CD4-positive, alpha-beta memory T cell (primary cell): ENCODE measurements at regions not wholly inside any gene's neighbourhood (a gene's known extent, or its start where the extent isn't known, plus 50 kb on each side); places are given as distances from the start of the nearest gene placed in this dataset.
A peak's percentile ranks its signal among the peaks of the same experiment; 100 is the strongest.

Experiments used
- CTCF ChIA-PET: fragments of 350-600 bp; sonication (Branson Sonifier 250); formaldehyde crosslinking; loops from one replicate; lab custom pipeline; 2021; ENCODE audit warnings: inconsistent platforms; ENCODE audit not compliant: partially characterized antibody; lab: Charles Lee
- POLR2A ChIA-PET: fragments of 350-600 bp; sonication (Branson Sonifier 250); formaldehyde crosslinking; loops from one replicate; lab custom pipeline; 2021; ENCODE audit not compliant: partially characterized antibody; lab: Charles Lee
- DNase-seq, 5 donors: peaks; one replicate each; pipeline versions ENCODE4 v3.0.0 to v3.0.0-alpha.2; 2020 to 2022; ENCODE audit warnings: mixed read lengths in 1 of 5
- H3K27ac ChIP-seq: one replicate; pipeline ENCODE4 v1.7.0; 2013; ENCODE audit warnings: low read depth, low read length
- H3K27me3 ChIP-seq: 2 replicates; pipeline ENCODE4 v1.7.0; 2013; ENCODE audit warnings: mild to moderate bottlenecking, low read length, moderate library complexity; ENCODE audit not compliant: insufficient read depth
- H3K36me3 ChIP-seq: 2 replicates; pipeline ENCODE4 v1.7.0; 2013; ENCODE audit warnings: mild to moderate bottlenecking, low read length, moderate library complexity; ENCODE audit not compliant: insufficient read depth
- H3K4me1 ChIP-seq: 2 replicates; pipeline ENCODE4 v1.7.0; 2013; ENCODE audit warnings: mild to moderate bottlenecking, low read length, moderate library complexity; ENCODE audit not compliant: insufficient read depth
- H3K4me3 ChIP-seq, 2 donors: one replicate each; pipeline ENCODE4 v1.7.0; 2013; ENCODE audit warnings: low read length in 2 of 2, mild to moderate bottlenecking in 1 of 2
- H3K9me3 ChIP-seq, 2 donors: one replicate each; pipeline ENCODE4 v1.7.0; 2013; ENCODE audit warnings: low read length in 2 of 2, control low read depth in 1 of 2; ENCODE audit not compliant: control insufficient read depth in 1 of 2
- H3K27ac Mint-ChIP-seq, 7 donors: one replicate each; pipeline ENCODE4 v1.8.0; 2020 to 2021; ENCODE audit warnings: mixed read lengths in 7 of 7, mild to moderate bottlenecking in 6 of 7, inconsistent platforms in 3 of 7, moderate library complexity in 3 of 7
- H3K27me3 Mint-ChIP-seq, 2 donors: one replicate each; pipeline ENCODE4 v1.8.0; 2020 to 2021; ENCODE audit warnings: mixed read lengths in 2 of 2
- H3K36me3 Mint-ChIP-seq, 2 donors: one replicate each; pipeline ENCODE4 v1.8.0; 2020 to 2021; ENCODE audit warnings: mixed read lengths in 2 of 2, inconsistent platforms in 1 of 2, mild to moderate bottlenecking in 1 of 2
- H3K4me1 Mint-ChIP-seq, 4 donors: one replicate each; pipeline ENCODE4 v1.8.0; 2020 to 2021; ENCODE audit warnings: mixed read lengths in 4 of 4, mild to moderate bottlenecking in 1 of 4
- H3K4me3 Mint-ChIP-seq, 8 donors: one replicate each; pipeline ENCODE4 v1.8.0; 2020 to 2021; ENCODE audit warnings: mixed read lengths in 8 of 8, mild to moderate bottlenecking in 7 of 8, moderate library complexity in 6 of 8, inconsistent platforms in 3 of 8
- H3K9me3 Mint-ChIP-seq, 8 donors: one replicate each; pipeline ENCODE4 v1.8.0; 2020 to 2021; ENCODE audit warnings: mixed read lengths in 8 of 8, mild to moderate bottlenecking in 5 of 8, inconsistent platforms in 3 of 8, moderate library complexity in 1 of 8
- intact Hi-C: fragments of 100-400 bp; cut with micrococcal nuclease; formaldehyde crosslinking; loops from one replicate; pipeline ENCODE4 v1.15.1; 2023

- ChIA-PET CTCF (no interaction called here), POLR2A (no interaction called here)
- DNase-seq: no peak
- H3K4me1 Mint-ChIP-seq: peaks cover 0 to 1% (median 0%) of the 10 kb centered on the region in 4 donors
- H3K4me1 ChIP-seq: no peaks in the 10 kb centered on the region
- intact Hi-C loops: no loop called here
- H3K27me3 Mint-ChIP-seq: peaks cover 0 to 1% of the 10 kb centered on the region in 2 donors
- no peak overlapping the region for H3K27ac ChIP-seq
- no peaks in the 10 kb centered on the region for H3K9me3 ChIP-seq
- no peaks in the 10 kb centered on the region for H3K36me3 Mint-ChIP-seq
- H3K4me3 ChIP-seq: no peak overlapping the region
- H3K27ac Mint-ChIP-seq: no peak overlapping the region
- H3K36me3 ChIP-seq: no peaks in the 10 kb centered on the region
- peaks cover 0 to 23% (median 10%) of the 10 kb centered on the region in 8 donors for H3K9me3 Mint-ChIP-seq
- H3K4me3 Mint-ChIP-seq: no peak overlapping the region
- no peaks in the 10 kb centered on the region for H3K27me3 ChIP-seq
These were observed 345.5 kb downstream of the MLLT3 start for GRCh38 chr9:20276762-20277161.

GRCh38 chr9:20271723-20272122, 350.6 kb downstream of the MLLT3 start:
- H3K4me1 ChIP-seq: no peaks in the 10 kb centered on the region
- ChIA-PET POLR2A (no interaction called here), CTCF (interaction anchor here (1.4 kb wide), 1 partner anchor 28 kb away, joined by 3 read pairs; no protein-coding TSS in a partner anchor)
- Mint-ChIP-seq H3K4me3 (no peak overlapping the region), H3K9me3 (peaks cover 0 to 10% (median 1%) of the 10 kb centered on the region in 8 donors), H3K4me1 (peaks cover 1 to 6% (median 4%) of the 10 kb centered on the region in 4 donors), H3K36me3 (no peaks in the 10 kb centered on the region), H3K27ac (no peak overlapping the region), H3K27me3 (peaks cover 0 to 1% of the 10 kb centered on the region in 2 donors)
- no peaks in the 10 kb centered on the region for H3K36me3 ChIP-seq
- intact Hi-C loops: loop anchor here (1.0 kb wide), 1 partner anchor 670 kb away; no protein-coding TSS in a partner anchor
- no peaks in the 10 kb centered on the region for H3K27me3 ChIP-seq
- DNase-seq: no peak
- H3K9me3 ChIP-seq: no peaks in the 10 kb centered on the region
- no peak overlapping the region for H3K27ac ChIP-seq
- no peak overlapping the region for H3K4me3 ChIP-seq

GRCh38 chr9:20271096-20271495, 351.2 kb downstream of the MLLT3 start:
- ChIA-PET POLR2A (no interaction called here), CTCF (no interaction called here)
- Mint-ChIP-seq H3K9me3 (peaks cover 0 to 13% (median 5%) of the 10 kb centered on the region in 8 donors), H3K27ac (no peak overlapping the region), H3K27me3 (peaks cover 0 to 1% of the 10 kb centered on the region in 2 donors), H3K4me3 (no peak overlapping the region), H3K36me3 (no peaks in the 10 kb centered on the region), H3K4me1 (peaks cover 1 to 6% (median 4%) of the 10 kb centered on the region in 4 donors)
- H3K27ac ChIP-seq: no peak overlapping the region
- no peak overlapping the region for H3K4me3 ChIP-seq
- DNase-seq: peak in 2 of 5 donors; percentile 2 to 5
- H3K9me3 ChIP-seq: no peaks in the 10 kb centered on the region
- no peaks in the 10 kb centered on the region for H3K4me1 ChIP-seq
- intact Hi-C loops: loop anchor here (1.0 kb wide), 1 partner anchor 670 kb away; no protein-coding TSS in a partner anchor
- no peaks in the 10 kb centered on the region for H3K27me3 ChIP-seq
- H3K36me3 ChIP-seq: no peaks in the 10 kb centered on the region

- no peaks in the 10 kb centered on the region for H3K9me3 ChIP-seq
- ChIA-PET CTCF (no interaction called here), POLR2A (no interaction called here)
- no peaks in the 10 kb centered on the region for H3K27me3 ChIP-seq
- Mint-ChIP-seq H3K27me3 (peaks cover 0 to 1% of the 10 kb centered on the region in 2 donors), H3K4me1 (peaks cover 1 to 6% (median 4%) of the 10 kb centered on the region in 4 donors), H3K9me3 (peaks cover 0 to 10% (median 6%) of the 10 kb centered on the region in 8 donors), H3K36me3 (no peaks in the 10 kb centered on the region), H3K27ac (no peak overlapping the region), H3K4me3 (no peak overlapping the region)
- H3K36me3 ChIP-seq: no peaks in the 10 kb centered on the region
- no peak overlapping the region for H3K4me3 ChIP-seq
- intact Hi-C loops: no loop called here
- DNase-seq: no peak
- no peaks in the 10 kb centered on the region for H3K4me1 ChIP-seq
- H3K27ac ChIP-seq: no peak overlapping the region
These were observed 352.1 kb downstream of the MLLT3 start for GRCh38 chr9:20270161-20270560.

GRCh38 chr9:20269620-20270019, 352.7 kb downstream of the MLLT3 start:
- Mint-ChIP-seq H3K4me3 (no peak overlapping the region), H3K27me3 (peaks cover 0 to 1% of the 10 kb centered on the region in 2 donors), H3K36me3 (no peaks in the 10 kb centered on the region), H3K27ac (no peak overlapping the region), H3K9me3 (peaks cover 0 to 9% (median 5%) of the 10 kb centered on the region in 8 donors), H3K4me1 (peaks cover 1 to 6% (median 4%) of the 10 kb centered on the region in 4 donors)
- POLR2A ChIA-PET: no interaction called here
- Histone ChIP-seq H3K4me3 (no peak overlapping the region), H3K4me1 (no peaks in the 10 kb centered on the region), H3K27ac (no peak overlapping the region), H3K9me3 (no peaks in the 10 kb centered on the region), H3K27me3 (no peaks in the 10 kb centered on the region), H3K36me3 (no peaks in the 10 kb centered on the region)
- intact Hi-C loops: no loop called here
- CTCF ChIA-PET: no interaction called here
- DNase-seq: no peak

- Histone ChIP-seq H3K9me3 (no peaks in the 10 kb centered on the region), H3K27me3 (no peaks in the 10 kb centered on the region), H3K4me3 (no peak overlapping the region), H3K27ac (no peak overlapping the region), H3K4me1 (no peaks in the 10 kb centered on the region), H3K36me3 (no peaks in the 10 kb centered on the region)
- Mint-ChIP-seq H3K27ac (no peak overlapping the region), H3K36me3 (no peaks in the 10 kb centered on the region), H3K9me3 (peaks cover 0 to 9% (median 5%) of the 10 kb centered on the region in 8 donors), H3K4me1 (no peaks in the 10 kb centered on the region), H3K4me3 (no peak overlapping the region), H3K27me3 (no peaks in the 10 kb centered on the region)
- intact Hi-C loops: no loop called here
- ChIA-PET CTCF (no interaction called here), POLR2A (no interaction called here)
- DNase-seq: no peak
These were observed 357.4 kb downstream of the MLLT3 start for GRCh38 chr9:20264896-20265295.

- Histone ChIP-seq H3K9me3 (no peaks in the 10 kb centered on the region), H3K27me3 (no peaks in the 10 kb centered on the region), H3K4me3 (no peak overlapping the region), H3K27ac (no peak overlapping the region), H3K36me3 (no peaks in the 10 kb centered on the region), H3K4me1 (no peaks in the 10 kb centered on the region)
- intact Hi-C loops: no loop called here
- no peak overlapping the region for H3K27ac Mint-ChIP-seq
- no peak for DNase-seq
- ChIA-PET CTCF (no interaction called here), POLR2A (no interaction called here)
- no peak overlapping the region for H3K4me3 Mint-ChIP-seq
- H3K36me3 Mint-ChIP-seq: no peaks in the 10 kb centered on the region
- H3K27me3 Mint-ChIP-seq: no peaks in the 10 kb centered on the region
- no peaks in the 10 kb centered on the region for H3K4me1 Mint-ChIP-seq
- peaks cover 0 to 9% (median 5%) of the 10 kb centered on the region in 8 donors for H3K9me3 Mint-ChIP-seq
These were observed 359.7 kb downstream of the MLLT3 start for GRCh38 chr9:20262611-20263010.
